DMS114 treated with DMSO at 0.1 percent for 48 hours (cell line): ENCODE measurements at regions not wholly inside any gene's neighbourhood (a gene's known extent, or its start where the extent isn't known, plus 50 kb on each side); places are given as distances from the start of the nearest gene placed in this dataset.
"Not testable (repeated sequence)": the region's sequence is repeated elsewhere in the genome, so short reads cannot be mapped to it uniquely, and the experiment has no call there.

Experiments
- DNase-seq: peaks from one replicate; lab custom pipeline; 2025; ENCODE audit not compliant: unreplicated experiment; lab: John Stamatoyannopoulos, UW

DNA sequence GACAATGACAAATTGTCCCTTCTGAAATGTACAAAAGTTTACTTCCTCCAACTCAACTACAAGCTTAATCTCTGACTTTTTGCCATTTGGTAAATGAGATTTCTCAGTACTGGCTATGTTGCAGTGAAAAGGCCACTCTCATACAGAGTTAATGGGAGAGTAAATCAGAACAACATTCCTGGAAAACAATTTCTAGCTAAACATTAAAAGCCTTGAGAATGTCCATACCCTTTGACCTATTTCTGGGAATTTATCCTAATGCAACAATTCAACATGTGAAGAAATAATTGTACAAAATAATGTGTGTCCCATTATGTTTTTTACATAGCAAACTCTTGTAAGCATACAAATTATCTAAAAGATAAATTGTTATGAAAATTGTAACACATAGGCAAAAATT is 56.3 kb upstream of the SPEF2 start:
- DNase-seq: no peak

GRCh38 chr5:35557748-35558147 is 59.9 kb upstream of the SPEF2 start:
- DNase-seq: no peak

DNA sequence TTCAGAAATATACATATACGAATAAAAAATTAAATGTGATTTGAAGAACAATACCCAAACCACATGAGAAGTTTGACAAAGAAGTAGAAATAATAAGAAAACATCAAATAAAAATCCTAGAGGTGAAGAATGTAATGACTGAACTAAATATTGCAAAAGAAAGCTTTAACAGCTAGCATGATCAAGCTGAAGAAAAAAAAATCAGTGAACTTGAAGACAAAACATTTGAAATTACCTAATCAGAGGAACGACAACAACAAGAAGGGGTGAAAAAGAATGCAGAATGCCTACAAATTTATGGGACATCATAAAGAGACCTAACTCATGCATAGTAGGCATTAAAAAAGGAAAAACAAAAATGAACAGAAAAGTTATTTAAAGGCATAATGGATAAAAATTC is 60.5 kb upstream of the SPEF2 start:
- DNase-seq: no peak

GRCh38 chr5:35554016-35554415 is 63.6 kb upstream of the SPEF2 start:
- DNase-seq: no peak

DNA sequence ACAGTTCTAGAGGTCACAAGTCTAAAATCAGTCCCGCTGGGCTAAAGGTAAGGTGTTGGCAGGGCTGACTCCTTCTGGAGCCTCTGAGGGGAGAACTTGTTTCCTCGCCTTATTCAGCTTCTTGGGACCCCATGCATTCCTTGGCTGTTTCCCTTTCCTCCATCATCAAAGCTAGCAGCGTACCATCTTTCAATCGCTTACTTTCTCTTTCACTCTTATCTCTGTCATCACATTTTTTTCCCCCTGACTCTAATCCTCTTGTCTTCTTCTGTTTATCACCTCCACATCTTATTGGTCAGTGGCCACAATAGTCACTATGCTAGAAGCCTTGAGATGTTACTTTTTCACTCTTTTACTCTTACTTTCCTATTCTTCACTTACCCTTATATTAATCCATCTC is 72.5 kb upstream of the SPEF2 start:
- no peak for DNase-seq

DNA sequence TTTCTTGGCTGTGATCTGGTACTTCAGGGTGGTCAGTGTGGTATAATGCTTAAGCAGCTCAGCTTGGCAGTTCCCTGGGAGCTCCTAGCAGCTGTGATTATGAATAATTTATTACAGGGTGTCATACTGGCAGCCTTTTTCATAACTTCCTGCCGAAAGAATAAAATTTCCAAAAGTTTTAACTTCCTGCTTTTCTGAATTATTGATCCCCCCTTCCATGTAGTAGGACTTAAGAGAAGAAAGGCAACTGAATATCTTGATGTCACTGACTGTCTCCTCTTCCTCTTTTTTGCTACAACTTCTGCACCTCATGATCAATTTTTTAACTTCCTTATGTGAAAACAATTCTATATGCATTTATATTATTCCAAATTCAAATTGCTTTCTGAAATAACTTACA is 74.3 kb upstream of the SPEF2 start:
- DNase-seq: no peak

- no peak for DNase-seq
Observed at GRCh38 chr5:35540002-35540401, 77.7 kb upstream of the SPEF2 start.

- DNase-seq: no peak
Observed at GRCh38 chr5:35538198-35538931, 79.3 kb upstream of the SPEF2 start.

DNA sequence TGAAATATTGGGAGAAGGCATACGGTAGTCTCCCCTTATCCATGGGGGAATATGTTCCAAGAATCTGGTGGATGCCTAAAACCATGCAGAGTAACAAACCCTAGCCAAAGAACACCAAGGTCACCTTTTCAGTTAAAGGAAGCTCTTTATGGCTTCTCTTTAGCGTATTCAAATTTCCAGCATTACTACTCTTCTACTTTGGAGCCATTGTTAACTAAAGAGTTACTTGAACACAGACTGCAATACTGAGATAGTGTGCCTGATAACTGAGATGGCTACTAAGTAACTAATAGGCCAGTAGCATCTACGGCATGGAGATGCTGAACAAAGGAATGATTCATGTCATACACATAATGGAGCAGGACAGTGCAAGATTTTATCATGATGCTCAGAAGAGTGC is 84.5 kb upstream of the SPEF2 start:
- DNase-seq: no peak

DNA sequence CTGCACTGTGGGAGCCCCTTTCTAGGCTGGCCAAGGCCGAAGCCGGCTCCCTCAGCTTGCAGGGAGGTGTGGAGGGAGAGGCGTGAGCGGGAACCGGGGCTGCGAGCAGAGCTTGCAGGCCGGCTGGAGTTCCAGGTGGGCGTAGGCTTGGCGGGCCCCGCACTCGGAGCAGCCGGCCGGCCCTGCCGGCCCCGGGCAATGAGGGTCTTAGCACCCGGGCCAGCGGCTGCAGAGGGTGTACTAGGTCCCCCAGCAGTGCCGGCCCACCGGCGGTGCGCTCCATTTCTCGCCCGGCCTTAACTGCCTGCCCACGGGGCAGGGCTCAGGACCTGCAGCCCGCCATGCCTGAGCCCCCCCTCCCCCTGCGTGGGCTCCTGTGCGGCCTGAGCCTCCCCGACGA is 86.1 kb upstream of the SPEF2 start:
- DNase-seq: not testable (repeated sequence)

DNA sequence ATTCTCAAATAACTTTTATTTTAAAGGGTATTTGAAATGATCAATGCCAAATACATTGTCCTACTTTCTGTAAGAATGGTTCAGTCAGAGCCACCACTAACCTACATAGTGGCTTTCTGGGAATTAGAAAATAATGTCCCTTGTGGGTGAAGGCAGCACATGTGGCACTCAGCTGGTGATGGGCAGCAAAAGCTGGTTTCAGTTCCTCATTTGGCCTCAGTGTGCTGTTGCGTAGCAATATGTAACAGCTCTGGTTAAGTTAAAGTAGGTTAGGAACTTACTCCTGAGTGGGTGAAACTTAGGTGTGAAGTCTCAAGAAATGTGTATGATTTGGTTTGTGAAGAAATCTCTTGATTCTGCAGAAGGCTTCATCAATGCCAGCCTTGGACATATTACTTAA is 99.6 kb upstream of the SPEF2 start:
- DNase-seq: no peak

DNA sequence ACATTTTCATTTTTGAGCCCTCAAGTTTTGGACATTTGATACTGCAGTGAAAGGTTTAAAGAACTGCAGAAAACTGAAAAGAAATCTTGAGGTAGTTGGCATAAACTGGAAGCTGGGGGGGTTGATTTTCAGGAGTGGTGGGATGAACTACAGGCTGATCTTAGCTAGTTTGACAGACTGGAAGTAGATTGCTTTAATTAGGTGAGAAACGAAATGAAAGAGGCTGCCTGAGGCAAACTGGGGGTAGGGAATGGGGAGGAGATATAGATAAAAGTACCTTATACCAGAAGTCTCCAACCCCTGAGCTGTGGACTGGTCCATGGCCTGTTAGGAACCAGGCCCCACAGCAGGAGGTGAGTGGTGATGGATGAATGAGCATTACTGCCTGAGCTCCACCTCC is 101.4 kb upstream of the SPEF2 start:
- DNase-seq: no peak

DNA sequence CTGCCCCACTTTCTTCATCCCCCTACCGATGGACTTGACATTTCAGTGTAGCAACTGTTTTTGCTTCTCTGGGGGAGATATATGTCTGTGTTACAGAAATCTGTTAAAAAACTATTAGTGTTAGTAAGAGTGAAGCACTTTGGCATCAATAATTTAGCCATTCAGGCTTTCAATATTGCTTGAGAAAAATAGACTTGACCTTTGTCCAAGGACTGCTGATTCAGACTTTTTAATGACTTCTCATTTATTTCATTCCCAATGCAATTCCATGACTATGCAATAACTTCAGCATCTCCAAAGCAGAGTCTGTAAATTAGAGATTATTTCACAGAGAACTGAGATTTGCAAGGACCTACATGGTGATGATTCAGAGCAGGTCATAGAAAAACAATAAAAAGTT is 104.1 kb upstream of the SPEF2 start:
- DNase-seq: no peak

DNA sequence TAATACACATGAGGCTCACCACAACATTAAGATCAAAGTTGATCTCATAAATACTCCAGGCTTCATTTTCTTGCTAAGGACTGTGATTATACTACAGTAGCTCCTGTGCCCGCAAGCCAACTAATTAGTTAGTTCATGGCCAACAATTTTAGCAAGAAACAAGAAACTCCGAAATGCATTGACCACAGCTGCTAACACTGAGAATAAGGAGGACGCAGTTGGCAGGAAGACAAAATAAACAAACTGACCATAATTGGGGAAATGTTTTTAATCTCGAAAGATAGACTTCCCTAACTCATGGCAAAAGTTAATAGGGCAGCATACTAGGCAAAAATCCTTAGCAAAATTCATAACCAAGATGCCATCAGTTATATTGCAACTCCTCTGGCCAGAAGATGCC is 115.5 kb upstream of the SPEF2 start:
- DNase-seq: no peak

DNA sequence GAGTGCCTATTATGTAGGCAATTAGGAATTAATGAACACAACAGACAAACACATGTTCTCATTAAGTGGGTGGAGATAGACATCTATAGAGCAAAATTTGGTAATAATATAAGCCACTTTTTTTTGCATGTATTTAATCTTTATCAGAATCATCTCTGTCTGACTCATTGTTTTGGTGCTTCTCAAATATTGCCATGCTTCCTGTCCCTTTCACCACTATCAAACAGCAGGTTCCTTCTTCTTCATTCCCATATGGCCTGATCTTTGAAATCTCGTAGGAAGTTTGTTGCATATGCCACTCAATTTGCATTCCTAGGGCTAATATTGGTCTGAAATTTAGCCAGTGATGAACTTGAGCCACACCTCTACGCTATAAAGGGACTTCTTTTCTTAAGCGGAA is 128.9 kb upstream of the SPEF2 start:
- no peak for DNase-seq

DNA sequence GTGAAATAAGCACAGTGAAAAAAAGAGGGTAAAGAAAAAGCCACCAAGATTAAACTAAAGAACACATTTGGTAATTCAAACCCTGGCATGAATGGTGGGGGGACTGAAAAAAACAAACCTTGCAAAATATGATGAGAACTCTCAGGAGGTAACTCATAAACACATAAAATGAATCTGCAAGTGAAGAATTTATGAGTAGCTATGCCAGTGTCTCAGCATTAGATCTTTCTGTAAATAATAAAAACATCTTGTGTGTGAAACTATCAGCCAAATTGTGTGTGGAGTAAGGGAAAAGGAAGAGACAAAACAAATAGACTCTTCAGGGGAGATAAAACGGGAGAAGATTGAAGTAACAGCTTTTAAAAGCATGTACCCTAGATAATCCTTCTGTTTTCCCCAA is 129.6 kb upstream of the SPEF2 start:
- DNase-seq: no peak

- DNase-seq: no peak
Observed at GRCh38 chr5:35487233-35488025, 130.2 kb upstream of the SPEF2 start.

- DNase-seq: no peak
Observed at GRCh38 chr5:35485487-35485886, 132.2 kb upstream of the SPEF2 start.

GRCh38 chr5:35484241-35484640 is 133.4 kb upstream of the SPEF2 start:
- no peak for DNase-seq

DNA sequence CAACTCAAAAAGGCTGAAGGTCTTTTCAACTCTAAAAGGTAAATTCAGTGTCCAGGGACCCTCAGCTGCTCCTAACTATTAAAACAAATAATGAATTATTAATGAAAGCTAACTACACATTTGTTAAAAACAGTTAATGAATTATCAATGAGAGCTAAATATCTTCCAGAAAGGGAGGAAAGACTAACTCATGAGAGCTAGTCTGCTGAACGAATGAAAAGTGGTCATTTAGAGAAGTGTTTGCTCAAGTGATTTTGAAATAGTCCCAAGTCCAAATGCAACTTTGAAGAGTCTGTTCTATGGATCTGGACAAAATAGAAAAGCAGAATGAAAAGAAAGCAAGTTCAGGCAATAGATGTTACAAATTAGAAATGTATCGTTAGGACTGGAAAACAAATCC is 133.9 kb upstream of the SPEF2 start:
- DNase-seq: no peak

GRCh38 chr5:35483191-35483590 is 134.5 kb upstream of the SPEF2 start:
- DNase-seq: no peak

- no peak for DNase-seq
Observed at GRCh38 chr5:35482167-35482755, 135.4 kb upstream of the SPEF2 start.
